CD4-positive, alpha-beta memory T cell (primary cell): ENCODE measurements at regions not wholly inside any gene's neighbourhood (a gene's known extent, or its start where the extent isn't known, plus 50 kb on each side); places are given as distances from the start of the nearest gene placed in this dataset.

ENCODE experiments used
- CTCF ChIA-PET: fragments of 350-600 bp; sonication (Branson Sonifier 250); formaldehyde crosslinking; loops from one replicate; lab custom pipeline; 2021; ENCODE audit warnings: inconsistent platforms; ENCODE audit not compliant: partially characterized antibody; lab: Charles Lee
- POLR2A ChIA-PET: fragments of 350-600 bp; sonication (Branson Sonifier 250); formaldehyde crosslinking; loops from one replicate; lab custom pipeline; 2021; ENCODE audit not compliant: partially characterized antibody; lab: Charles Lee
- DNase-seq, 5 donors: peaks; one replicate each; pipeline versions ENCODE4 v3.0.0 to v3.0.0-alpha.2; 2020 to 2022; ENCODE audit warnings: mixed read lengths in 1 of 5
- H3K27ac ChIP-seq: one replicate; pipeline ENCODE4 v1.7.0; 2013; ENCODE audit warnings: low read depth, low read length
- H3K27me3 ChIP-seq: 2 replicates; pipeline ENCODE4 v1.7.0; 2013; ENCODE audit warnings: mild to moderate bottlenecking, low read length, moderate library complexity; ENCODE audit not compliant: insufficient read depth
- H3K36me3 ChIP-seq: 2 replicates; pipeline ENCODE4 v1.7.0; 2013; ENCODE audit warnings: mild to moderate bottlenecking, low read length, moderate library complexity; ENCODE audit not compliant: insufficient read depth
- H3K4me1 ChIP-seq: 2 replicates; pipeline ENCODE4 v1.7.0; 2013; ENCODE audit warnings: mild to moderate bottlenecking, low read length, moderate library complexity; ENCODE audit not compliant: insufficient read depth
- H3K4me3 ChIP-seq, 2 donors: one replicate each; pipeline ENCODE4 v1.7.0; 2013; ENCODE audit warnings: low read length in 2 of 2, mild to moderate bottlenecking in 1 of 2
- H3K9me3 ChIP-seq, 2 donors: one replicate each; pipeline ENCODE4 v1.7.0; 2013; ENCODE audit warnings: low read length in 2 of 2, control low read depth in 1 of 2; ENCODE audit not compliant: control insufficient read depth in 1 of 2
- H3K27ac Mint-ChIP-seq, 7 donors: one replicate each; pipeline ENCODE4 v1.8.0; 2020 to 2021; ENCODE audit warnings: mixed read lengths in 7 of 7, mild to moderate bottlenecking in 6 of 7, inconsistent platforms in 3 of 7, moderate library complexity in 3 of 7
- H3K27me3 Mint-ChIP-seq, 2 donors: one replicate each; pipeline ENCODE4 v1.8.0; 2020 to 2021; ENCODE audit warnings: mixed read lengths in 2 of 2
- H3K36me3 Mint-ChIP-seq, 2 donors: one replicate each; pipeline ENCODE4 v1.8.0; 2020 to 2021; ENCODE audit warnings: mixed read lengths in 2 of 2, inconsistent platforms in 1 of 2, mild to moderate bottlenecking in 1 of 2
- H3K4me1 Mint-ChIP-seq, 4 donors: one replicate each; pipeline ENCODE4 v1.8.0; 2020 to 2021; ENCODE audit warnings: mixed read lengths in 4 of 4, mild to moderate bottlenecking in 1 of 4
- H3K4me3 Mint-ChIP-seq, 8 donors: one replicate each; pipeline ENCODE4 v1.8.0; 2020 to 2021; ENCODE audit warnings: mixed read lengths in 8 of 8, mild to moderate bottlenecking in 7 of 8, moderate library complexity in 6 of 8, inconsistent platforms in 3 of 8
- H3K9me3 Mint-ChIP-seq, 8 donors: one replicate each; pipeline ENCODE4 v1.8.0; 2020 to 2021; ENCODE audit warnings: mixed read lengths in 8 of 8, mild to moderate bottlenecking in 5 of 8, inconsistent platforms in 3 of 8, moderate library complexity in 1 of 8
- intact Hi-C: fragments of 100-400 bp; cut with micrococcal nuclease; formaldehyde crosslinking; loops from one replicate; pipeline ENCODE4 v1.15.1; 2023

GRCh38 chr1:90607736-90608135 lies 109.4 kb downstream of the BARHL2 start:
- Histone ChIP-seq H3K27ac (no peak overlapping the region), H3K4me1 (no peaks in the 10 kb centered on the region), H3K9me3 (no peaks in the 10 kb centered on the region), H3K27me3 (no peaks in the 10 kb centered on the region), H3K36me3 (no peaks in the 10 kb centered on the region), H3K4me3 (no peak overlapping the region)
- H3K4me3 Mint-ChIP-seq, result no peak overlapping the region
- ChIA-PET POLR2A (no interaction called here), CTCF (no interaction called here)
- no peaks in the 10 kb centered on the region for H3K4me1 Mint-ChIP-seq
- no peaks in the 10 kb centered on the region for H3K36me3 Mint-ChIP-seq
- no peaks in the 10 kb centered on the region for H3K9me3 Mint-ChIP-seq
- peaks cover 0 to 3% of the 10 kb centered on the region in 2 donors for H3K27me3 Mint-ChIP-seq
- intact Hi-C loops, result no loop called here
- H3K27ac Mint-ChIP-seq, result no peak overlapping the region
- DNase-seq, result no peak

- no peak overlapping the region for H3K4me3 Mint-ChIP-seq
- Histone ChIP-seq H3K36me3 (no peaks in the 10 kb centered on the region), H3K27ac (no peak overlapping the region), H3K27me3 (no peaks in the 10 kb centered on the region), H3K4me1 (no peaks in the 10 kb centered on the region), H3K9me3 (no peaks in the 10 kb centered on the region), H3K4me3 (no peak overlapping the region)
- H3K4me1 Mint-ChIP-seq, result no peaks in the 10 kb centered on the region
- H3K9me3 Mint-ChIP-seq, result peaks cover 0 to 8% (median 1%) of the 10 kb centered on the region in 8 donors
- no peak for DNase-seq
- intact Hi-C loops, result no loop called here
- H3K27ac Mint-ChIP-seq, result no peak overlapping the region
- H3K27me3 Mint-ChIP-seq, result peaks cover 2 to 10% of the 10 kb centered on the region in 2 donors
- POLR2A ChIA-PET, result no interaction called here
- H3K36me3 Mint-ChIP-seq, result no peaks in the 10 kb centered on the region
- CTCF ChIA-PET, result no interaction called here
Measured at GRCh38 chr1:90605070-90605469, 112.0 kb downstream of the BARHL2 start.

GRCh38 chr1:90593312-90593711 lies 123.8 kb downstream of the BARHL2 start:
- H3K27ac ChIP-seq, result no peak overlapping the region
- H3K4me1 ChIP-seq, result no peaks in the 10 kb centered on the region
- intact Hi-C loops, result no loop called here
- Mint-ChIP-seq H3K4me3 (no peak overlapping the region), H3K4me1 (no peaks in the 10 kb centered on the region), H3K36me3 (peaks cover 0 to 4% of the 10 kb centered on the region in 2 donors), H3K27ac (no peak overlapping the region), H3K27me3 (peaks cover 5 to 8% of the 10 kb centered on the region in 2 donors), H3K9me3 (peaks cover 4 to 55% (median 38%) of the 10 kb centered on the region in 8 donors)
- no peak for DNase-seq
- H3K4me3 ChIP-seq, result no peak overlapping the region
- no peaks in the 10 kb centered on the region for H3K36me3 ChIP-seq
- no peaks in the 10 kb centered on the region for H3K9me3 ChIP-seq
- ChIA-PET POLR2A (no interaction called here), CTCF (no interaction called here)
- H3K27me3 ChIP-seq, result peaks cover 4% of the 10 kb centered on the region

GRCh38 chr1:90591970-90592356 lies 125.1 kb downstream of the BARHL2 start:
- no peak overlapping the region for H3K27ac Mint-ChIP-seq
- CTCF ChIA-PET, result interaction anchor here (0.9 kb wide), 1 partner anchor 13 kb away, joined by 4 read pairs; no protein-coding TSS in a partner anchor

GRCh38 chr1:90591355-90591969 lies 125.6 kb downstream of the BARHL2 start:
- ChIA-PET CTCF (interaction anchor here (0.9 kb wide), 1 partner anchor 12 kb away, joined by 4 read pairs; no protein-coding TSS in a partner anchor), POLR2A (no interaction called here)
- H3K27me3 ChIP-seq, result peaks cover 4% of the 10 kb centered on the region
- H3K4me1 Mint-ChIP-seq, result no peaks in the 10 kb centered on the region
- no peak overlapping the region for H3K27ac Mint-ChIP-seq
- intact Hi-C loops, result no loop called here
- H3K27ac ChIP-seq, result no peak overlapping the region
- H3K4me3 Mint-ChIP-seq, result no peak overlapping the region
- H3K9me3 ChIP-seq, result no peaks in the 10 kb centered on the region
- no peaks in the 10 kb centered on the region for H3K4me1 ChIP-seq
- H3K27me3 Mint-ChIP-seq, result peaks cover 12 to 19% of the 10 kb centered on the region in 2 donors
- H3K36me3 Mint-ChIP-seq, result peaks cover 0 to 4% of the 10 kb centered on the region in 2 donors
- no peak for DNase-seq
- H3K4me3 ChIP-seq, result no peak overlapping the region
- H3K9me3 Mint-ChIP-seq, result peaks cover 4 to 43% (median 30%) of the 10 kb centered on the region in 8 donors
- no peaks in the 10 kb centered on the region for H3K36me3 ChIP-seq

More at GRCh38 chr1:90591970-90592356, 125.1 kb downstream of the BARHL2 start:
- Histone ChIP-seq H3K9me3 (no peaks in the 10 kb centered on the region), H3K27me3 (peaks cover 4% of the 10 kb centered on the region), H3K4me1 (no peaks in the 10 kb centered on the region), H3K4me3 (no peak overlapping the region), H3K27ac (no peak overlapping the region), H3K36me3 (no peaks in the 10 kb centered on the region)
- Mint-ChIP-seq H3K27me3 (peaks cover 8 to 16% of the 10 kb centered on the region in 2 donors), H3K36me3 (peaks cover 0 to 4% of the 10 kb centered on the region in 2 donors), H3K4me1 (no peaks in the 10 kb centered on the region), H3K4me3 (no peak overlapping the region), H3K9me3 (peaks cover 4 to 46% (median 32%) of the 10 kb centered on the region in 8 donors)
- intact Hi-C loops, result no loop called here
- no peak for DNase-seq
- POLR2A ChIA-PET, result no interaction called here

- Mint-ChIP-seq H3K27me3 (peaks cover 4 to 8% of the 10 kb centered on the region in 2 donors), H3K9me3 (peaks cover 0 to 2% (median 0%) of the 10 kb centered on the region in 8 donors), H3K27ac (no peak overlapping the region), H3K4me3 (no peak overlapping the region), H3K4me1 (no peaks in the 10 kb centered on the region), H3K36me3 (no peaks in the 10 kb centered on the region)
- Histone ChIP-seq H3K4me3 (no peak overlapping the region), H3K4me1 (no peaks in the 10 kb centered on the region), H3K27ac (no peak overlapping the region), H3K27me3 (no peaks in the 10 kb centered on the region), H3K36me3 (no peaks in the 10 kb centered on the region), H3K9me3 (no peaks in the 10 kb centered on the region)
- intact Hi-C loops, result no loop called here
- ChIA-PET CTCF (interaction anchor here (1.0 to 6.9 kb wide), 6 partner anchors 8 to 586 kb away, joined by 3 to 45 read pairs (median 4); no protein-coding TSS in a partner anchor), POLR2A (no interaction called here)
- no peak for DNase-seq
Measured at GRCh38 chr1:90580176-90580575, 136.9 kb downstream of the BARHL2 start.

GRCh38 chr1:90579212-90579802 lies 137.8 kb downstream of the BARHL2 start:
- no peak overlapping the region for H3K27ac Mint-ChIP-seq
- POLR2A ChIA-PET, result no interaction called here

More at GRCh38 chr1:90579212-90579802, 137.8 kb downstream of the BARHL2 start:
- Histone ChIP-seq H3K4me3 (no peak overlapping the region), H3K36me3 (no peaks in the 10 kb centered on the region), H3K27ac (no peak overlapping the region), H3K27me3 (no peaks in the 10 kb centered on the region), H3K9me3 (no peaks in the 10 kb centered on the region), H3K4me1 (no peaks in the 10 kb centered on the region)
- peaks cover 1 to 8% of the 10 kb centered on the region in 2 donors for H3K27me3 Mint-ChIP-seq
- peak in 4 of 5 donors; percentile 35 to 41 (median 38) for DNase-seq
- intact Hi-C loops, result loop anchor here (5.0 kb wide), 1 partner anchor 448 kb away; no protein-coding TSS in a partner anchor
- no peaks in the 10 kb centered on the region for H3K4me1 Mint-ChIP-seq
- no peak overlapping the region for H3K4me3 Mint-ChIP-seq
- CTCF ChIA-PET, result interaction anchor here (0.6 to 6.9 kb wide), 12 partner anchors 9 to 586 kb away, joined by 3 to 45 read pairs (median 4); no protein-coding TSS in a partner anchor
- peaks cover 0 to 2% (median 0%) of the 10 kb centered on the region in 8 donors for H3K9me3 Mint-ChIP-seq
- H3K36me3 Mint-ChIP-seq, result no peaks in the 10 kb centered on the region
